B cell (primary cell): ENCODE measurements at regions not wholly inside any gene's neighbourhood (a gene's known extent, or its start where the extent isn't known, plus 50 kb on each side); places are given as distances from the start of the nearest gene placed in this dataset.

Experiments used
- EZH2 ChIP-seq: IDR thresholded peaks from 2 replicates; pipeline ENCODE4 v1.6.1; 2012; ENCODE audit warnings: borderline replicate concordance, low read depth, mild to moderate bottlenecking, moderate library complexity, low read length; ENCODE audit not compliant: insufficient read depth, poor library complexity, severe bottlenecking
- TF ChIP-seq, protein P1 (sequence below): fragments of 200-600 bp; IDR thresholded peaks from one replicate; pipeline ENCODE4 v1.8.0; 2022; ENCODE audit warnings: antibody characterized with exemption, mild to moderate bottlenecking

DNA sequence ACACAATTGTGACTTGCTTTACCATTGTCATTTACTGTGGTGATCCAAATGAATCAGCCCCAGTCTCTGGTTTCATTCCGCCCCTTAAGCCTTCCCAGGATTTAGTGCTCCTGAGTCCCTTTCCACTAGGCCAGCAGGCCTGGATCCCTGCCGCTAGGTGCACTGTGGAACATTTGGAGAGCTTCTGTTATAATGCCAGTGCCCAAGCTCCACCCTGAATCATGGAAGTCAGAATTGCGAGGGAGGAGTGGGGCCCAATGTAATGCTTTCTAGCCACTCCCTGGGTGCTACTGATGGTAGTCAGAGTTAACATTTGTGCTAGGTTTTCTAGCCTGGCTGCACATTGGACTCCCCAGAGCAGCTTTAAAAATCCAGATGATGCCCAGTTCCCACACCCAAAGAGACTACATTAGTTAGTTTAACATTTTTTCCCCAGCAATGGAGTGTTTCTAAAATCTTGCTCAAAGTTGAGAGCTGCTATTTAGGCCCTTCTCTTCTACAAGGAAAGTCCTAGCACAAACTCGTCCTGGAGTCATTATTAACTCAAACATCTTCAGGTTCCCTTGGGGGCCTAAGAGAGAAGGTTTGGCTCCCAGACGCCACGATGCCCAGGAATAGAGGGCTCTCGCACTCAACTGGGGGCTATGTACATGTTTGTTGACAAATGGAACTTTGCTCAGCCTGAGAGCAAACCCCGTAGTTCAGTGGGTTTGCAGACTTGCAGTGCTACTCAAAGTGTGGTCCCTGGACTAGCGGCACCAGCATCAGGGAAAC, 366.7 kb upstream of the PROK2 start:
- TF ChIP-seq, protein P1, sequence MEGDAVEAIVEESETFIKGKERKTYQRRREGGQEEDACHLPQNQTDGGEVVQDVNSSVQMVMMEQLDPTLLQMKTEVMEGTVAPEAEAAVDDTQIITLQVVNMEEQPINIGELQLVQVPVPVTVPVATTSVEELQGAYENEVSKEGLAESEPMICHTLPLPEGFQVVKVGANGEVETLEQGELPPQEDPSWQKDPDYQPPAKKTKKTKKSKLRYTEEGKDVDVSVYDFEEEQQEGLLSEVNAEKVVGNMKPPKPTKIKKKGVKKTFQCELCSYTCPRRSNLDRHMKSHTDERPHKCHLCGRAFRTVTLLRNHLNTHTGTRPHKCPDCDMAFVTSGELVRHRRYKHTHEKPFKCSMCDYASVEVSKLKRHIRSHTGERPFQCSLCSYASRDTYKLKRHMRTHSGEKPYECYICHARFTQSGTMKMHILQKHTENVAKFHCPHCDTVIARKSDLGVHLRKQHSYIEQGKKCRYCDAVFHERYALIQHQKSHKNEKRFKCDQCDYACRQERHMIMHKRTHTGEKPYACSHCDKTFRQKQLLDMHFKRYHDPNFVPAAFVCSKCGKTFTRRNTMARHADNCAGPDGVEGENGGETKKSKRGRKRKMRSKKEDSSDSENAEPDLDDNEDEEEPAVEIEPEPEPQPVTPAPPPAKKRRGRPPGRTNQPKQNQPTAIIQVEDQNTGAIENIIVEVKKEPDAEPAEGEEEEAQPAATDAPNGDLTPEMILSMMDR: no peak
- no peak for TF ChIP-seq EZH2
